ENCODE measurements at regions not wholly inside any gene's neighbourhood (a gene's known extent, or its start where the extent isn't known, plus 50 kb on each side); places are given as distances from the start of the nearest gene placed in this dataset.

- 69 to 72% methylated on average over 2 of the region's 2 CpGs for WGBS, 2 donors
Observed at GRCh38 chr11:128323381-128323780, 264.0 kb downstream of the ETS1 start.

GRCh38 chr11:128318856-128319474, 268.4 kb downstream of the ETS1 start:
- H3K4me1 ChIP-seq (ENCODE audit: control insufficient read depth in 2 of 2, insufficient read depth in 2 of 2, low read length in 1 of 2), result no peaks in the 10 kb centered on the region
- no peaks in the 10 kb centered on the region for H3K27me3 ChIP-seq (ENCODE audit: control insufficient read depth in 1 of 2, insufficient read depth in 2 of 2, low read length in 2 of 2)
- H3K36me3 ChIP-seq (ENCODE audit: control insufficient read depth in 2 of 2, insufficient read depth in 2 of 2, low read length in 1 of 2), result no peaks in the 10 kb centered on the region
- no peak overlapping the region for H3K27ac ChIP-seq (ENCODE audit: low read depth in 2 of 2, low read length in 1 of 2)
- no peak overlapping the region for H3K4me3 ChIP-seq (ENCODE audit: low read depth in 1 of 2, low read length in 2 of 2)
- 68 to 69% methylated on average over 8 of the region's 8 CpGs for WGBS, 2 donors
- H3K9me3 ChIP-seq (ENCODE audit: control insufficient read depth in 2 of 2, insufficient read depth in 1 of 2, low read depth in 1 of 2, low read length in 1 of 2), result no peaks in the 10 kb centered on the region

More at GRCh38 chr11:128323381-128323780, 264.0 kb downstream of the ETS1 start:
- Histone ChIP-seq H3K4me3 (ENCODE audit: low read depth in 1 of 2, low read length in 2 of 2) (no peak overlapping the region), H3K27me3 (ENCODE audit: control insufficient read depth in 1 of 2, insufficient read depth in 2 of 2, low read length in 2 of 2) (no peaks in the 10 kb centered on the region), H3K4me1 (ENCODE audit: control insufficient read depth in 2 of 2, insufficient read depth in 2 of 2, low read length in 1 of 2) (no peaks in the 10 kb centered on the region), H3K36me3 (ENCODE audit: control insufficient read depth in 2 of 2, insufficient read depth in 2 of 2, low read length in 1 of 2) (no peaks in the 10 kb centered on the region), H3K9me3 (ENCODE audit: control insufficient read depth in 2 of 2, insufficient read depth in 1 of 2, low read depth in 1 of 2, low read length in 1 of 2) (no peaks in the 10 kb centered on the region), H3K27ac (ENCODE audit: low read depth in 2 of 2, low read length in 1 of 2) (no peak overlapping the region)

- no peaks in the 10 kb centered on the region for H3K9me3 ChIP-seq (ENCODE audit: control insufficient read depth in 2 of 2, insufficient read depth in 1 of 2, low read depth in 1 of 2, low read length in 1 of 2)
- 71 to 76% methylated on average over 4 of the region's 4 CpGs for WGBS, 2 donors
- no peak overlapping the region for H3K27ac ChIP-seq (ENCODE audit: low read depth in 2 of 2, low read length in 1 of 2)
Observed at GRCh38 chr11:128316541-128317227, 270.7 kb downstream of the ETS1 start.

GRCh38 chr11:128315933-128316332, 271.4 kb downstream of the ETS1 start:
- no peak overlapping the region for H3K4me3 ChIP-seq (ENCODE audit: low read depth in 1 of 2, low read length in 2 of 2)
- H3K36me3 ChIP-seq (ENCODE audit: control insufficient read depth in 2 of 2, insufficient read depth in 2 of 2, low read length in 1 of 2), result no peaks in the 10 kb centered on the region
- no peaks in the 10 kb centered on the region for H3K9me3 ChIP-seq (ENCODE audit: control insufficient read depth in 2 of 2, insufficient read depth in 1 of 2, low read depth in 1 of 2, low read length in 1 of 2)
- H3K27me3 ChIP-seq (ENCODE audit: control insufficient read depth in 1 of 2, insufficient read depth in 2 of 2, low read length in 2 of 2), result no peaks in the 10 kb centered on the region
- H3K27ac ChIP-seq (ENCODE audit: low read depth in 2 of 2, low read length in 1 of 2), result no peak overlapping the region
- WGBS, 2 donors, result 68 to 74% methylated on average over 3 of the region's 3 CpGs
- no peaks in the 10 kb centered on the region for H3K4me1 ChIP-seq (ENCODE audit: control insufficient read depth in 2 of 2, insufficient read depth in 2 of 2, low read length in 1 of 2)

More at GRCh38 chr11:128316541-128317227, 270.7 kb downstream of the ETS1 start:
- Histone ChIP-seq H3K36me3 (ENCODE audit: control insufficient read depth in 2 of 2, insufficient read depth in 2 of 2, low read length in 1 of 2) (no peaks in the 10 kb centered on the region), H3K27me3 (ENCODE audit: control insufficient read depth in 1 of 2, insufficient read depth in 2 of 2, low read length in 2 of 2) (no peaks in the 10 kb centered on the region), H3K4me1 (ENCODE audit: control insufficient read depth in 2 of 2, insufficient read depth in 2 of 2, low read length in 1 of 2) (no peaks in the 10 kb centered on the region), H3K4me3 (ENCODE audit: low read depth in 1 of 2, low read length in 2 of 2) (no peak overlapping the region)

GRCh38 chr11:128313931-128314330, 273.4 kb downstream of the ETS1 start:
- Histone ChIP-seq H3K9me3 (ENCODE audit: control insufficient read depth in 2 of 2, insufficient read depth in 1 of 2, low read depth in 1 of 2, low read length in 1 of 2) (no peaks in the 10 kb centered on the region), H3K4me1 (ENCODE audit: control insufficient read depth in 2 of 2, insufficient read depth in 2 of 2, low read length in 1 of 2) (no peaks in the 10 kb centered on the region), H3K4me3 (ENCODE audit: low read depth in 1 of 2, low read length in 2 of 2) (no peak overlapping the region), H3K27me3 (ENCODE audit: control insufficient read depth in 1 of 2, insufficient read depth in 2 of 2, low read length in 2 of 2) (no peaks in the 10 kb centered on the region), H3K27ac (ENCODE audit: low read depth in 2 of 2, low read length in 1 of 2) (no peak overlapping the region), H3K36me3 (ENCODE audit: control insufficient read depth in 2 of 2, insufficient read depth in 2 of 2, low read length in 1 of 2) (no peaks in the 10 kb centered on the region)
- 96 to 100% methylated on average over 1 of the region's 1 CpG for WGBS, 2 donors

GRCh38 chr11:128311742-128312719, 275.3 kb downstream of the ETS1 start:
- Histone ChIP-seq H3K27ac (ENCODE audit: low read depth in 2 of 2, low read length in 1 of 2) (no peak overlapping the region), H3K4me1 (ENCODE audit: control insufficient read depth in 2 of 2, insufficient read depth in 2 of 2, low read length in 1 of 2) (no peaks in the 10 kb centered on the region), H3K27me3 (ENCODE audit: control insufficient read depth in 1 of 2, insufficient read depth in 2 of 2, low read length in 2 of 2) (no peaks in the 10 kb centered on the region), H3K36me3 (ENCODE audit: control insufficient read depth in 2 of 2, insufficient read depth in 2 of 2, low read length in 1 of 2) (no peaks in the 10 kb centered on the region), H3K4me3 (ENCODE audit: low read depth in 1 of 2, low read length in 2 of 2) (no peak overlapping the region), H3K9me3 (ENCODE audit: control insufficient read depth in 2 of 2, insufficient read depth in 1 of 2, low read depth in 1 of 2, low read length in 1 of 2) (no peaks in the 10 kb centered on the region)
- WGBS, 2 donors, result 55 to 56% methylated on average over 3 of the region's 3 CpGs

- no peak overlapping the region for H3K4me3 ChIP-seq (ENCODE audit: low read depth in 1 of 2, low read length in 2 of 2)
- H3K4me1 ChIP-seq (ENCODE audit: control insufficient read depth in 2 of 2, insufficient read depth in 2 of 2, low read length in 1 of 2), result no peaks in the 10 kb centered on the region
- H3K27ac ChIP-seq (ENCODE audit: low read depth in 2 of 2, low read length in 1 of 2), result no peak overlapping the region
- H3K36me3 ChIP-seq (ENCODE audit: control insufficient read depth in 2 of 2, insufficient read depth in 2 of 2, low read length in 1 of 2), result no peaks in the 10 kb centered on the region
- no peaks in the 10 kb centered on the region for H3K27me3 ChIP-seq (ENCODE audit: control insufficient read depth in 1 of 2, insufficient read depth in 2 of 2, low read length in 2 of 2)
- WGBS, 2 donors, result 79 to 83% methylated on average over 7 of the region's 7 CpGs
- H3K9me3 ChIP-seq (ENCODE audit: control insufficient read depth in 2 of 2, insufficient read depth in 1 of 2, low read depth in 1 of 2, low read length in 1 of 2), result no peaks in the 10 kb centered on the region
Observed at GRCh38 chr11:128310676-128311445, 276.5 kb downstream of the ETS1 start.

- Histone ChIP-seq H3K27me3 (ENCODE audit: control insufficient read depth in 1 of 2, insufficient read depth in 2 of 2, low read length in 2 of 2) (no peaks in the 10 kb centered on the region), H3K27ac (ENCODE audit: low read depth in 2 of 2, low read length in 1 of 2) (no peak overlapping the region), H3K4me1 (ENCODE audit: control insufficient read depth in 2 of 2, insufficient read depth in 2 of 2, low read length in 1 of 2) (no peaks in the 10 kb centered on the region), H3K4me3 (ENCODE audit: low read depth in 1 of 2, low read length in 2 of 2) (no peak overlapping the region), H3K9me3 (ENCODE audit: control insufficient read depth in 2 of 2, insufficient read depth in 1 of 2, low read depth in 1 of 2, low read length in 1 of 2) (no peaks in the 10 kb centered on the region), H3K36me3 (ENCODE audit: control insufficient read depth in 2 of 2, insufficient read depth in 2 of 2, low read length in 1 of 2) (no peaks in the 10 kb centered on the region)
- 90 to 93% methylated on average over 3 of the region's 3 CpGs for WGBS, 2 donors
Observed at GRCh38 chr11:128310005-128310404, 277.4 kb downstream of the ETS1 start.

- no peak overlapping the region for H3K4me3 ChIP-seq (ENCODE audit: low read depth in 1 of 2, low read length in 2 of 2)
- no peaks in the 10 kb centered on the region for H3K27me3 ChIP-seq (ENCODE audit: control insufficient read depth in 1 of 2, insufficient read depth in 2 of 2, low read length in 2 of 2)
- no peaks in the 10 kb centered on the region for H3K4me1 ChIP-seq (ENCODE audit: control insufficient read depth in 2 of 2, insufficient read depth in 2 of 2, low read length in 1 of 2)
- H3K36me3 ChIP-seq (ENCODE audit: control insufficient read depth in 2 of 2, insufficient read depth in 2 of 2, low read length in 1 of 2), result no peaks in the 10 kb centered on the region
- H3K27ac ChIP-seq (ENCODE audit: low read depth in 2 of 2, low read length in 1 of 2), result no peak overlapping the region
- WGBS, 2 donors, result 95 to 96% methylated on average over 3 of the region's 3 CpGs
- H3K9me3 ChIP-seq (ENCODE audit: control insufficient read depth in 2 of 2, insufficient read depth in 1 of 2, low read depth in 1 of 2, low read length in 1 of 2), result no peaks in the 10 kb centered on the region
Observed at GRCh38 chr11:128308794-128309193, 278.6 kb downstream of the ETS1 start.

Data from esophagus (tissue), 2 donors.